ENCODE measurements at regions not wholly inside any gene's neighbourhood (a gene's known extent, or its start where the extent isn't known, plus 50 kb on each side); places are given as distances from the start of the nearest gene placed in this dataset.

- Histone ChIP-seq H3K36me3 (ENCODE audit: control insufficient read depth, insufficient read depth, low read length) (no peaks in the 10 kb centered on the region), H3K27ac (ENCODE audit: extremely low read depth, low read depth, low read length) (no peak overlapping the region), H4K20me1 (replicated peaks; ENCODE audit: control insufficient read depth, insufficient read depth, low read length) (no peaks in the 10 kb centered on the region), H3K4me3 (no peak overlapping the region), H3K9me1 (ENCODE audit: control insufficient read depth, insufficient read depth, low read length) (no peaks in the 10 kb centered on the region), H3K4me1 (replicated peaks in 1 of 2; ENCODE audit: control insufficient read depth in 2 of 2, insufficient read depth in 2 of 2, low read length in 2 of 2) (no peaks in the 10 kb centered on the region; a peak in 2 of 5 replicates), H3K79me2 (ENCODE audit: control insufficient read depth, insufficient read depth, low read length) (no peaks in the 10 kb centered on the region), H3K27me3 (ENCODE audit: control insufficient read depth in 2 of 2, insufficient read depth in 2 of 2, low read length in 2 of 2) (no peaks in the 10 kb centered on the region), H3K9ac (ENCODE audit: insufficient read depth in 1 of 2, low read depth in 2 of 2, low read length in 2 of 2) (no peak overlapping the region; a peak in 1 of 4 replicates), H3K9me3 (replicated peaks; ENCODE audit: control insufficient read depth, insufficient read depth, low read depth, low read length) (no peaks in the 10 kb centered on the region), H3K4me2 (ENCODE audit: insufficient read depth, low read length) (no peak overlapping the region), H2AFZ (ENCODE audit: low read depth, low read length) (no peak overlapping the region)
- BruUV-seq (replicated peaks) = no TSS peak
- intact Hi-C loops (cut with micrococcal nuclease) (no loop called here), in situ Hi-C loops (cut with MboI) (no loop called here)
- DNase-seq (ENCODE audit: extremely low read depth in 1 of 4, low spot score in 3 of 4) (peak in 2 of 4 experiments; percentile 17 to 22), ATAC-seq (no peak), FAIRE-seq (no peak)
- ChIA-PET POLR2A (no interaction called here), CTCF (ENCODE audit: low intra/inter-chr PET ratio) (no interaction called here)
- WGBS (ENCODE audit: insufficient coverage, low coverage, missing lambda C conversion rate) = 0% methylated on average over 1 of the region's 1 CpG
- TF ChIP-seq PHF8 (IDR thresholded peaks at IDR 0.05; ENCODE audit: borderline replicate concordance, low read length) = no peak
- TF ChIP-seq ETV5 (CRISPR knock-in tag; IDR thresholded peaks at IDR 0.05; ENCODE audit: low read depth) = no peak
- TF ChIP-seq SRSF3 (IDR thresholded peaks at IDR 0.05; ENCODE audit: insufficient read depth, low read length) = no peak
- no peak for TF ChIP-seq ATF7 (IDR thresholded peaks at IDR 0.05)
- TF ChIP-seq CREB5 (CRISPR knock-in tag; IDR thresholded peaks at IDR 0.05) = no peak
- TF ChIP-seq SETDB1 (IDR thresholded peaks at IDR 0.05; ENCODE audit: low read length) = no peak
- TF ChIP-seq ZNF592 (IDR thresholded peaks at IDR 0.05) = no peak
- TF ChIP-seq ZNF143 (CRISPR knock-in tag; IDR thresholded peaks at IDR 0.05) = no peak
- no peak for TF ChIP-seq WHSC1 (IDR thresholded peaks at IDR 0.05; ENCODE audit: low read length)
- TF ChIP-seq NCOR1 (IDR thresholded peaks at IDR 0.05) = no peak
- no peak for TF ChIP-seq CHD1 (IDR thresholded peaks at IDR 0.05; ENCODE audit: low read length)
- no peak for TF ChIP-seq TCF3 (CRISPR knock-in tag; IDR thresholded peaks at IDR 0.05)
- no peak for TF ChIP-seq NCOA4 (IDR thresholded peaks at IDR 0.05; ENCODE audit: partially characterized antibody)
- peak; percentile 93 for TF ChIP-seq HMBOX1 (IDR thresholded peaks at IDR 0.05)
- no peak for TF ChIP-seq ZNF282 (CRISPR knock-in tag; IDR thresholded peaks at IDR 0.05)
- TF ChIP-seq ARID1B (IDR thresholded peaks at IDR 0.05) = 0 out of 2 replicates have a peak, but pooled peaks have one; percentile 32
- TF ChIP-seq FOXJ3 (CRISPR knock-in tag; IDR thresholded peaks at IDR 0.05) = no peak
- TF ChIP-seq NRF1 (conservative IDR thresholded peaks at IDR 0.05 in 1 of 2, IDR thresholded peaks at IDR 0.05 in 1 of 2) = no peak
Measured at GRCh38 chr5:145471831-145472612, 363.1 kb downstream of the PRELID2 start.

All from K562 (cell line).